BLaER1 (cell line): ENCODE measurements at regions not wholly inside any gene's neighbourhood (a gene's known extent, or its start where the extent isn't known, plus 50 kb on each side); places are given as distances from the start of the nearest gene placed in this dataset.

Source experiments
- H3K27ac ChIP-seq: shearing (Covaris generic); formaldehyde crosslinking; 2 replicates; pipeline ENCODE4 v1.8.1; 2022
- H3K27me3 ChIP-seq: shearing (Covaris generic); formaldehyde crosslinking; 2 replicates; pipeline ENCODE4 v1.8.1; 2022
- H3K36me3 ChIP-seq: shearing (Covaris generic); formaldehyde crosslinking; 2 replicates; pipeline ENCODE4 v1.8.1; 2022
- H3K4me1 ChIP-seq: shearing (Covaris generic); formaldehyde crosslinking; 2 replicates; pipeline ENCODE4 v1.8.1; 2022
- H3K4me2 ChIP-seq: shearing (Covaris generic); formaldehyde crosslinking; 2 replicates; pipeline ENCODE4 v1.8.1; 2022
- H3K4me3 ChIP-seq: shearing (Covaris generic); formaldehyde crosslinking; 2 replicates; pipeline ENCODE4 v1.8.1; 2022
- H3K9ac ChIP-seq: shearing (Covaris generic); formaldehyde crosslinking; 2 replicates; pipeline ENCODE4 v1.8.1; 2022
- H3K9me3 ChIP-seq: shearing (Covaris generic); formaldehyde crosslinking; 2 replicates; pipeline ENCODE4 v1.8.1; 2022
- H4K20me1 ChIP-seq: shearing (Covaris generic); formaldehyde crosslinking; 2 replicates; pipeline ENCODE4 v1.8.1; 2022
- Cebpa-rat ChIP-seq: shearing (Covaris generic); IDR thresholded peaks from 2 replicates; pipeline ENCODE4 v1.8.1; 2022

- Histone ChIP-seq H3K27ac (no peak overlapping the region), H3K9me3 (no peaks in the 10 kb centered on the region), H4K20me1 (no peaks in the 10 kb centered on the region), H3K4me2 (no peak overlapping the region), H3K9ac (no peak overlapping the region), H3K36me3 (no peaks in the 10 kb centered on the region), H3K4me1 (no peaks in the 10 kb centered on the region), H3K27me3 (no peaks in the 10 kb centered on the region), H3K4me3 (no peak overlapping the region)
- no peak for TF ChIP-seq Cebpa-rat
Observed at GRCh38 chr12:25830456-25830855, 128.0 kb upstream of the RASSF8 start.

GRCh38 chr12:25833657-25834056 is 124.8 kb upstream of the RASSF8 start:
- Histone ChIP-seq H3K27me3 (no peaks in the 10 kb centered on the region), H3K9ac (no peak overlapping the region), H3K4me1 (no peaks in the 10 kb centered on the region), H4K20me1 (no peaks in the 10 kb centered on the region), H3K9me3 (no peaks in the 10 kb centered on the region), H3K27ac (no peak overlapping the region), H3K4me2 (no peak overlapping the region), H3K4me3 (no peak overlapping the region), H3K36me3 (no peaks in the 10 kb centered on the region)
- TF ChIP-seq Cebpa-rat: no peak

- Histone ChIP-seq H4K20me1 (no peaks in the 10 kb centered on the region), H3K9me3 (no peaks in the 10 kb centered on the region), H3K4me2 (no peak overlapping the region), H3K9ac (no peak overlapping the region), H3K27ac (no peak overlapping the region), H3K4me3 (no peak overlapping the region), H3K36me3 (no peaks in the 10 kb centered on the region), H3K27me3 (no peaks in the 10 kb centered on the region), H3K4me1 (no peaks in the 10 kb centered on the region)
- no peak for TF ChIP-seq Cebpa-rat
Observed at GRCh38 chr12:25835385-25835784, 123.1 kb upstream of the RASSF8 start.

DNA sequence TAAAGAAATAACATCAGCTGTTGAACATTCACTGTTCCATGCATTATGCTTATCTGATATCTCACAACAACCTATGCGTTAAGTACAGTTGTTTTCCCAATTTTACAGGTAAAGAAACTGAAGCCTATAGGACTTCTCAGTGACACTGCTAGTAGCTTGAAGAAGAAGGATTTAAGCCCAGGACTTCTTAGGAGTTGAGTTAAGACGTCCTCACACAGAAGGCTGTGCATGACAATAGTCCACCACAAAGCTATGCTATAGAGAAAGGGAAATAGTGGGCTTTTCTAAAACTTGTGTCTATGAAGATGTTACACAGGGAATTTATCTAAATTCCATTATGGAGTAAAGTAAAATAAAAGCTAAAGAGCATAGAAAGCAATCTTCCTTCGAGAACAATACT is 120.5 kb upstream of the RASSF8 start:
- Histone ChIP-seq H3K27ac (no peak overlapping the region), H3K27me3 (no peaks in the 10 kb centered on the region), H4K20me1 (no peaks in the 10 kb centered on the region), H3K9ac (no peak overlapping the region), H3K4me1 (no peaks in the 10 kb centered on the region; the same call in 1 of the 2 replicates), H3K4me3 (no peak overlapping the region), H3K36me3 (no peaks in the 10 kb centered on the region), H3K9me3 (no peaks in the 10 kb centered on the region), H3K4me2 (no peak overlapping the region)
- TF ChIP-seq Cebpa-rat: no peak

DNA sequence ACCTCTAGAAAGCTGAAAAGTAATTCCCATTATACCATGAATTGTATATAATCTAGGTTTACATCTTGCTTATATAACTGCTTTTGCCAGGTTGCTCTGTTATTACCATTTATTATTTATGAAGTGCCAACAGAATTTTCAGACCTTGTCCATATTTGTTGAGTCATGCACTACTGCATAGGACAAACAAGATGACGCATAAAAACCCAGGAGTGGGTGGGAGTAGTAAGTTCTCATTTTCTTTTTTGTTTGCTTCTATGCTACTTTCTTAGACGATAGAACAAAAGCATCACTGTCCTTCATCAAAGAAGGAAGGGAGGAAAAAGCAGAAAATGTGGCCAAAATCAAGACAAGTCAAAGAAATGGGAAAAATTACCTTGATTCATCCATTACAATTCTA is 119.0 kb upstream of the RASSF8 start:
- no peaks in the 10 kb centered on the region; the same call in 1 of the 2 replicates for H3K4me1 ChIP-seq
- no peaks in the 10 kb centered on the region for H3K9me3 ChIP-seq
- no peaks in the 10 kb centered on the region for H3K27me3 ChIP-seq
- TF ChIP-seq Cebpa-rat: no peak
- H3K27ac ChIP-seq: no peak overlapping the region
- H4K20me1 ChIP-seq: no peaks in the 10 kb centered on the region
- H3K4me3 ChIP-seq: no peak overlapping the region
- no peak overlapping the region for H3K4me2 ChIP-seq
- no peaks in the 10 kb centered on the region for H3K36me3 ChIP-seq
- H3K9ac ChIP-seq: no peak overlapping the region

GRCh38 chr12:25840678-25841465 is 117.6 kb upstream of the RASSF8 start:
- no peak overlapping the region for H3K4me2 ChIP-seq
- no peak overlapping the region for H3K4me3 ChIP-seq
- no peaks in the 10 kb centered on the region; the same call in 1 of the 2 replicates for H3K4me1 ChIP-seq
- H3K36me3 ChIP-seq: no peaks in the 10 kb centered on the region
- no peak overlapping the region for H3K9ac ChIP-seq
- no peak for TF ChIP-seq Cebpa-rat
- H3K27ac ChIP-seq: no peak overlapping the region
- H4K20me1 ChIP-seq: no peaks in the 10 kb centered on the region
- no peaks in the 10 kb centered on the region for H3K9me3 ChIP-seq
- no peaks in the 10 kb centered on the region for H3K27me3 ChIP-seq

DNA sequence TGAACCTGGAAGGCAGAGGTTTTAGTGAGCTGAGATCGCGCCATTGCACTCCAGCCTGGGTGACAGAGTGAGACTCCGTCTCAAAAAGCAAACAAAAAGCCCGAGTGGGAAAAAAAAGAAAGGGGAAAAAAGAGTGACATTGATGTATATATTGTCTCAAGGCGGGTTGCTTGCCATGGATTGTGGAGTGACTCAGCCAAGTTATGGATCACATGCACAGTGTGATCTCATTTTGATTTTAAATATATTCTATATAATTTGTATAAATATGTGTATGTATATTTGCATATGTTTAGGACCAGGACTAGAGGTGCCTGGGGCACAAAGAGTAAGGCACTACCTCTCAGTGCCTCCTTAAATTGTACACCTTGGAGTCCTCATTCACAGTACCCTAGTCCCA is 116.2 kb upstream of the RASSF8 start:
- no peaks in the 10 kb centered on the region for H3K27me3 ChIP-seq
- no peaks in the 10 kb centered on the region for H3K9me3 ChIP-seq
- no peaks in the 10 kb centered on the region for H3K36me3 ChIP-seq
- no peak overlapping the region for H3K4me2 ChIP-seq
- TF ChIP-seq Cebpa-rat: no peak
- no peak overlapping the region for H3K27ac ChIP-seq
- H3K4me3 ChIP-seq: no peak overlapping the region
- H3K4me1 ChIP-seq: no peaks in the 10 kb centered on the region; the same call in 1 of the 2 replicates
- H4K20me1 ChIP-seq: no peaks in the 10 kb centered on the region
- H3K9ac ChIP-seq: no peak overlapping the region

- Histone ChIP-seq H3K4me3 (no peak overlapping the region), H3K9ac (no peak overlapping the region), H3K4me1 (no peaks in the 10 kb centered on the region; the same call in 1 of the 2 replicates), H3K36me3 (no peaks in the 10 kb centered on the region), H3K27me3 (no peaks in the 10 kb centered on the region), H3K27ac (no peak overlapping the region), H3K4me2 (no peak overlapping the region), H3K9me3 (no peaks in the 10 kb centered on the region), H4K20me1 (no peaks in the 10 kb centered on the region)
- no peak for TF ChIP-seq Cebpa-rat
Observed at GRCh38 chr12:25843976-25844375, 114.5 kb upstream of the RASSF8 start.

DNA sequence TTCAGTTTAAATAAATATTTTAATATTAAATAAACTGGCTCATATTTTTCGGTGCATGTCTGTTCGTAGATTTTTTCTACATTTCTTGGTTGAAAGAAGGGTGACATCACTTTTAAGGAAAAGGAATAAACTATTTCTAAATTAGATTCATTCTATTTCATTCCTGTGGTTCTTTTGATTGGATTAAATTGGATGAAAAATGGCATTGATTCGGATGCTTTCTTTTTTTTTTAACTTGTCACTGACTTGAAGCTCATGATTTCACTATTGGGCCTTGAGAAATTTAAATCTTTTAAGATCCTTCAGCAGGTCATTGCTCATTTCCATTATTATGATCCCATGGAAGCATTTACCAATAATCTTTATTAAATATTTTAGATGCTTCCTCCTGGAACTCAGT is 113.1 kb upstream of the RASSF8 start:
- Histone ChIP-seq H3K4me2 (no peak overlapping the region), H3K27ac (no peak overlapping the region), H3K4me1 (no peaks in the 10 kb centered on the region; the same call in 1 of the 2 replicates), H3K9ac (no peak overlapping the region), H3K27me3 (no peaks in the 10 kb centered on the region), H3K4me3 (no peak overlapping the region), H4K20me1 (no peaks in the 10 kb centered on the region), H3K36me3 (no peaks in the 10 kb centered on the region), H3K9me3 (no peaks in the 10 kb centered on the region)
- TF ChIP-seq Cebpa-rat: no peak

- H3K9ac ChIP-seq: no peak overlapping the region
- no peaks in the 10 kb centered on the region for H3K27me3 ChIP-seq
- no peak overlapping the region for H3K4me3 ChIP-seq
- H3K36me3 ChIP-seq: no peaks in the 10 kb centered on the region
- no peak overlapping the region for H3K4me2 ChIP-seq
- no peaks in the 10 kb centered on the region for H3K4me1 ChIP-seq
- TF ChIP-seq Cebpa-rat: no peak
- H4K20me1 ChIP-seq: no peaks in the 10 kb centered on the region
- H3K9me3 ChIP-seq: no peaks in the 10 kb centered on the region
- H3K27ac ChIP-seq: no peak overlapping the region
Observed at GRCh38 chr12:25852792-25853191, 105.7 kb upstream of the RASSF8 start.
